Lower leg skin (tissue), 4 donors: ENCODE measurements at regions not wholly inside any gene's neighbourhood (a gene's known extent, or its start where the extent isn't known, plus 50 kb on each side); places are given as distances from the start of the nearest gene placed in this dataset.

ENCODE experiments used
- DNase-seq, 2 donors: peaks; one replicate each; pipeline ENCODE4 v3.0.0-alpha.2; 2019; ENCODE audit warnings: low spot score in 2 of 2
- H3K4me3 ChIP-seq: fragments of 200-600 bp; sonication (generic); 2 replicates; pipeline ENCODE4 v1.5.1; 2017; ENCODE audit warnings: mild to moderate bottlenecking, low read depth; ENCODE audit not compliant: poor library complexity, severe bottlenecking
- POLR2A ChIP-seq, 2 donors: fragments of 450-650 bp; IDR thresholded peaks; one replicate each; pipeline ENCODE4 v1.6.1; 2016 to 2017; ENCODE audit warnings: antibody characterized with exemption in 2 of 2, mild to moderate bottlenecking in 1 of 2, moderate library complexity in 1 of 2
- WGBS, 2 donors: methylation state at CpG; one replicate each; pipeline ENCODE4 v1.1.5; 2018; 5-methylcytosine and 5-hydroxymethylcytosine counted together
- intact Hi-C: fragments of 100-400 bp; cut with DNase I; formaldehyde crosslinking; loops from one replicate; pipeline ENCODE4 v1.15.0; 2023; ENCODE audit warnings: low total_unique reads
- TF ChIP-seq, protein P1 (sequence below), 3 donors: fragments of 450-650 bp; IDR thresholded peaks; one replicate each; pipeline ENCODE4 v1.5.1; 2016; ENCODE audit warnings: antibody characterized with exemption in 3 of 3, mild to moderate bottlenecking in 3 of 3, moderate library complexity in 2 of 3

- 93 to 95% methylated on average over 6 of the region's 6 CpGs for WGBS, 2 donors
- TF ChIP-seq, protein P1, sequence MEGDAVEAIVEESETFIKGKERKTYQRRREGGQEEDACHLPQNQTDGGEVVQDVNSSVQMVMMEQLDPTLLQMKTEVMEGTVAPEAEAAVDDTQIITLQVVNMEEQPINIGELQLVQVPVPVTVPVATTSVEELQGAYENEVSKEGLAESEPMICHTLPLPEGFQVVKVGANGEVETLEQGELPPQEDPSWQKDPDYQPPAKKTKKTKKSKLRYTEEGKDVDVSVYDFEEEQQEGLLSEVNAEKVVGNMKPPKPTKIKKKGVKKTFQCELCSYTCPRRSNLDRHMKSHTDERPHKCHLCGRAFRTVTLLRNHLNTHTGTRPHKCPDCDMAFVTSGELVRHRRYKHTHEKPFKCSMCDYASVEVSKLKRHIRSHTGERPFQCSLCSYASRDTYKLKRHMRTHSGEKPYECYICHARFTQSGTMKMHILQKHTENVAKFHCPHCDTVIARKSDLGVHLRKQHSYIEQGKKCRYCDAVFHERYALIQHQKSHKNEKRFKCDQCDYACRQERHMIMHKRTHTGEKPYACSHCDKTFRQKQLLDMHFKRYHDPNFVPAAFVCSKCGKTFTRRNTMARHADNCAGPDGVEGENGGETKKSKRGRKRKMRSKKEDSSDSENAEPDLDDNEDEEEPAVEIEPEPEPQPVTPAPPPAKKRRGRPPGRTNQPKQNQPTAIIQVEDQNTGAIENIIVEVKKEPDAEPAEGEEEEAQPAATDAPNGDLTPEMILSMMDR (IDR thresholded peaks at IDR 0.05), result no peak
- no peak for TF ChIP-seq POLR2A (IDR thresholded peaks at IDR 0.05)
- intact Hi-C loops, result no loop called here
- no peak for DNase-seq
- H3K4me3 ChIP-seq, result no peak overlapping the region
Measured at GRCh38 chr9:16325966-16326365, 544.5 kb downstream of the BNC2 start.

- WGBS, 2 donors, result 93 to 100% methylated on average over 3 of the region's 3 CpGs
- DNase-seq, result no peak
- no peak for TF ChIP-seq POLR2A (IDR thresholded peaks at IDR 0.05)
- TF ChIP-seq, protein P1 (IDR thresholded peaks at IDR 0.05), result no peak
- H3K4me3 ChIP-seq, result no peak overlapping the region
- intact Hi-C loops, result no loop called here
Measured at GRCh38 chr9:16328349-16328748, 542.1 kb downstream of the BNC2 start.

DNA sequence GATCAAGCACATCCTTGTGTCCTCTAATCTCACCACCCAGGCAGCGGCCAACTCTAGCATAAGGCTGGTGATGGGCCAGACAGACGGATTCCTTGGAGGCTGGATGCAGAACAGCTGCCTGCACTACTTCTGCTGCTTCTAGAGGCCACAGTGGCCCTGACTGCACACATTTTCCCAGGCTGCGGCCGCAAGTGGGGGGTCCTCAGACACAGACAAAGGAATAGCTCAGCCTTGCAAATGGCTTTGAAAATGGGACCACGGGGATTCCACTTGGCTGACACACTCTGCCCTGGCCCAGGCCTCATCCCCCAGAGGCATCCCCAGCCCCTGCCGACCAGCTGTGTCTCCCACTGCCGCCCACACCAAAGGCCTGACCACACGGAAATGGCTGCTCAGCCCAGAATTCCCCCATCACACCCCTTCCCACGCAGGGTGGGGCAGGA, 540.8 kb downstream of the BNC2 start:
- TF ChIP-seq, protein P1 (IDR thresholded peaks at IDR 0.05), result no peak
- TF ChIP-seq POLR2A (IDR thresholded peaks at IDR 0.05), result no peak
- no peak for DNase-seq
- intact Hi-C loops, result no loop called here
- WGBS, 2 donors, result 79 to 83% methylated on average over 8 to 9 of the region's 9 CpGs
- H3K4me3 ChIP-seq, result no peak overlapping the region

DNA sequence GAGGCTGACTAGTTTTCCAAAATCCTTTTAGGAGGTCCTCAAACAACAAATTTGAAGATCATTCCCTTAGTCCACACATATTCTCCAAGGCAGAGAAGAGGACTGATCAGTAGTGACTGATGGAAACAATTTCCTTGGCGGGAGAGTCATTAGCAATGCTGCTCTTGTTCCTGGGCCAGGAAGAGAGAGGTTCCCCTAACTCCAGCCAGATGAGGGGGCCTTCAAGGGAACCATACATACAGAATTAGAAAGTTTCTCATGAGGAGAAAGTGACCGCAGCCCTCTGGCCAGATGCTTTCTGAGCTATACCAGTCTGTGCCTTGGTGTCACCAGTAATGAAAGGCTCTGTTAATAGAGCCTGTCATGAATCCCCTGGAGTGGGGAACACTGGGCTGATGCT, 539.4 kb downstream of the BNC2 start:
- intact Hi-C loops, result no loop called here
- TF ChIP-seq, protein P1 (IDR thresholded peaks at IDR 0.05), result no peak
- TF ChIP-seq POLR2A (IDR thresholded peaks at IDR 0.05), result no peak
- no peak for DNase-seq
- no peak overlapping the region for H3K4me3 ChIP-seq
- WGBS, 2 donors, result 82 to 83% methylated on average over 2 of the region's 2 CpGs

DNA sequence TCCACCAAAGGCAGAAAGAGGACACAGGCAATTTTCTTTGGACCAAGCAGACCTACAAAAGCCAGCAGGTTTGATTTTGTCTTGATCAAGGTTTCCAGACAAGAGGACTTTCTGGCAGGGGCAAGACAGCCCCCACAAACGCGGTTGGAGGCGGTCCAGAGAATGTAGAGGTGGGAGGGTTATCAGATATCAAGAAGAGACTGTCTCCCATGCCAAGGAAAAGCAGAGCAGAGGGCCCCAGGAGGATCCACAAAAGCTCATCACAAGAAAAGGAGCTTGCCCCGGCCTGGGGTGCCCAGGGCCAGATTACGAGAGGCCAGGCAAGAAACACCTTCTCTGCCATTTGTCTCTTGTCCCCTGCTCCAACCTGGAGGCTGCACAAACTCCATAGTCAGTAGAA, 538.9 kb downstream of the BNC2 start:
- intact Hi-C loops, result no loop called here
- no peak for DNase-seq
- 80 to 85% methylated on average over 5 of the region's 5 CpGs for WGBS, 2 donors
- no peak overlapping the region for H3K4me3 ChIP-seq
- TF ChIP-seq, protein P1 (IDR thresholded peaks at IDR 0.05), result no peak
- TF ChIP-seq POLR2A (IDR thresholded peaks at IDR 0.05), result no peak

GRCh38 chr9:16333691-16334090, 536.8 kb downstream of the BNC2 start:
- TF ChIP-seq, protein P1 (IDR thresholded peaks at IDR 0.05), result no peak
- intact Hi-C loops, result no loop called here
- no peak for DNase-seq
- WGBS, 2 donors, result 52 to 57% methylated on average over 7 of the region's 7 CpGs
- H3K4me3 ChIP-seq, result no peak overlapping the region
